NCI-H226 (cell line): ENCODE measurements at regions not wholly inside any gene's neighbourhood (a gene's known extent, or its start where the extent isn't known, plus 50 kb on each side); places are given as distances from the start of the nearest gene placed in this dataset.
"Not testable (repeated sequence)": the region's sequence is repeated elsewhere in the genome, so short reads cannot be mapped to it uniquely, and the experiment has no call there.

ENCODE experiments used
- DNase-seq: peaks from one replicate; pipeline ENCODE4 v3.0.0-alpha.2; 2015

DNA sequence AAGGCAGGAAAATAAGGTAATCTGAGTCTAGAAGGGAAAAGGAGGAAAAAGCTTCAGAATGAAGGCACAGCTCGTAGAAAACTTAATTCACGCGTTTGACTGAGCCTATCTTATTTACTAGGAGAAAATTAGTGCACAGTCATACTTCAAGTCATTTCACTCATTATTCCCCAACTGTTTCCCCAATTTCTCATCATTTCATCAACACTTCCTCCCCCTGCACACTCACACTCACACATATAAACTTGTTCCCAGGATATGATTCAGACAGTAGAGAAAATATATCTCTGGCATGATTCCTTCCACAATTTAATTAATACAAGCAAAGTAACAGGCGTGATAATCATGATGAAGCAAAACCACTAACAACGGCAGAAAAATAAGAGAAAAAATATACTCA is 94.5 kb upstream of the F13A1 start:
- DNase-seq, result no peak

DNA sequence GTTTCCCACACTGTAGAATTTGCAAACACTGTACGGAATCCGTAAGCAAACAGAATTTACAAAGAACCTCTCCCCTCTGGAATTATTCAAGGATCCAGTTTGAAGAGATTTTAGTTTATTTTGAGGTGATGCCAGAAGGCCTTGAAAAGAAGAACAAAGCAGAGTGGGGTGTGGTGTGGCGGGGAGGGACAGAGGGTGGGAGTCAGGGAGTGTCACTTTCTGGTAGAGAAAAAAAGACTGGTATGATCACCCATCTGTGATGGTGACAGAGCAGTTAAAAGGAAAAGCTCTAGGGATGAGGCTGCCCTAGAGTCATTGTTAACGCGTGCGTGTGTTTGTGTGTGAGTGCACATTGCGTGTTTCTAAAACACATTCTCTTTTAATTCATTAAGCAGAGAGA is 97.0 kb upstream of the F13A1 start:
- DNase-seq, result no peak

DNA sequence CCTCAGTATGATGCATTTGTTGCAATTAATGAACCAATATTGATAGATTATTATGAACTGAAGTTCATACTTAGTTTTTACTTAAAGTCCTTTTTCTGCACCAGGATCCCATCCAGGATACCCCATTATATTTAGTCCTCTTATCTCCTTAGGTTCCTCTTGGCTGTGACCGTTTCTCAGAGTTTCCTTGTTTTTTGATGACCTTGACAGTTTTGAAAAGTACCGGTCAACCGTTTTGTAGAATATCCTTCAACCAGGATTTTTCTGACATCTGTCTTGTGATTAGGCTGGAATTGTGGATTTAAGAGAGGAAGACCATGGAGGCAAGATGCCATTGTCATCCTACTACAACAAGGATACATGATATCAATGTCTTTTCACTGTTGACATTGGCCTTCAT is 98.0 kb upstream of the F13A1 start:
- no peak for DNase-seq

DNA sequence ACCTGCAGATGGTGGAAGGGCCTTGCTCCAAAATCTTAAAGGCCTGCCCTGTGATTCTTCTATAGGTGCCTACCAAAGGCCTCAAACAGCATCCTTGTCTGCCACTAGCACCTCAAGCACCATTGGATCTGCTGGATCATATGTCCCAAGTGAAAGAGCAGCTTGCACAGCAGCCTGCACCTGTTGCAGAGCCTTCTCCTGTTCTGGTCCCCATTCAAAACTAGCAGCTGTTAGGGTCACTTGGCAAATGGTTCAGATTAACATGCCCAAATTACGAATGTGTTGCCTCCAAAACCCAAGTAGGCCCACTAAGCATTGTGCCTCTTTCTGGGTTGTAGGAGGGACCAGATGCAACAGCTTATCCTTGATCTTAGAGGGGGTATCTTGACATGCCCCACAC is 99.6 kb upstream of the F13A1 start:
- DNase-seq, result no peak

DNA sequence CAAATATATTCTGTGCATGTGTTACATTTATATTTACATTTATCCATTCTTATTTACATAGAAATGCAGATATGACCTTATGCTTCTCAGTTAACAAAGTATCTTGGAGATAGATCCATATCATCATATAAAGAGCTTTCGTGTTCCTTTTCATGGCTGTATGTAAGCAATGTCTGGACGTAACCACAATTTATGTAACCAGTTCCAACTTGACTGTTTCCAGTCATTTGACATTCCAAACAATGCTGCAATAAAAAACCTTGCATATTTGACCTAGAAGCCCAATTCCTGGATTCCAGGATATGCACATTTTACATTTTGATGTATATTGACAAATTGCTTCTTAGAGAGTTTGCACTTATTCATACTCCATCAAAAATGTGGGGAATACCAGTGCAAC is 113.7 kb upstream of the F13A1 start:
- no peak for DNase-seq

DNA sequence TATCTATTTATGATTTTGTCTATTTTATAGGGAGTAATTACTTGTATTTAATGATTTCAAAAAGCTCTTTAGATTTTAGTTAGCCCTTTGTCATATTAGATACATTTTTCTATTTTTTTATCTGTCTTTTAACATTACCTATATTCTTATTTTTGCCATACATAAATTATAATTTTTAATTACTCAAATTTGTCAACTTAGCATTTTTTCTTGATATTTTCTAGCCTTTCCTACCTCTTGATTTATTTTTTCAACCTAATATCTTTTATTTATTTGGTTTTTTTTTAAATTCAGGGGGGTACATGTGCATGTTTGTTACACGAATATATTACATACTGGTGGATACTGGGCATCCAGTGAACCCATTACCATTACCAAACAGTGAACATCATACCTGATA is 114.3 kb upstream of the F13A1 start:
- DNase-seq, result no peak

DNA sequence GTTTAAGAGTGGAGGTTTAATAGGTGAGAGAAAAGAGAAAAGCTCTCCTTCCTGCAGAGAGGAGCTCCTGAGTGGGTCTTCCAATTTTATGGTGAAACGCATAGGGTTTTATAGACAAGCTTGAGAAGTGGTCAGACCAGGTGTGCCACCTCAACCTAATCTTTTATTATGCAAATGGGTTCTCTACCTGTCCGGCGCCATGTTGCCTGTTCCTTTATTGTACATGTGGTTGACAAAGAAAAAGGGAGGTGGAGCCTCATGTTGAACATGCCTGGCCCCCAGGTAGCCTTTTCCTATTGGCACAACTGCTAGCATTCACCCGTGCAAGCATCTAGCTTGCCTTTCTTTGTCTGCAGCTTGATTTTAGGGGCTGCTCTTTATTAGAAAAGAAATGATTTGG is 115.9 kb upstream of the F13A1 start:
- DNase-seq, result no peak

DNA sequence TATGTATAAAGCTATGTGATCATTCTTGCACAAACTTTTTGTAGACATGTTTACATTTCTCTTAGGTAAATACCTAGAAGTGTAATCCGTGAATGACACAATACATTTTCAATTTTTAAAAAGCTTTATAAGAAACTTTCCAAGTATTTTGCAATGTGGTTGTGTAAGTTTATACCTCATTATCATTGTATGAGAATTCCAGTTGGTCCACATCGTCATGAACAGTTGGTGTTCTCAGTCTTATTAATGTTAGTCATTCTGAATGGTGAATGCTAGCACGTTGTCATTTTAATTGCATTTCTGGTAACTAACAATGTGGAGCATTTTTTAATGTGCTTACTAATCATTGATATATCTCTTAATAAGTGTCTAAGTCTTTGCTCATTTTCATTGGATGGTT is 116.5 kb upstream of the F13A1 start:
- DNase-seq, result no peak

DNA sequence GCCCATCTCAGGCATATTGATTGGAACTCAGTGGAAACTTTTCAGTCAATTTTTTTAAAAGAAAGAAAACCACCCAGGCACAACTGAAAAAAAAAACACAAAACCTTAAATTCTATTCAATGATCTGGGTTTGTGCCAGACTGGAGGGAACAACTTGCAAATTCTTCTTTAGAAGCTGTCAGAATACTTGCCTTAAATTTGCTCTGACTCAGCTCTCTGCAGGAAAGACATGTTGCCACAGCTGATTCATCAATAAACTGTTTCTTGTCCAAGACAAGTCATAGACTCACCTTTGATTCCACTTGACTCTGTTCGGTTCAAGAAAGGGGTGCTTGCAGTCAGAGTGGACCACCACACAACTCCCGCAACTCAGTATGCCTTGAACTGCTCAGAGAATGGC is 117.8 kb upstream of the F13A1 start:
- DNase-seq, result no peak

DNA sequence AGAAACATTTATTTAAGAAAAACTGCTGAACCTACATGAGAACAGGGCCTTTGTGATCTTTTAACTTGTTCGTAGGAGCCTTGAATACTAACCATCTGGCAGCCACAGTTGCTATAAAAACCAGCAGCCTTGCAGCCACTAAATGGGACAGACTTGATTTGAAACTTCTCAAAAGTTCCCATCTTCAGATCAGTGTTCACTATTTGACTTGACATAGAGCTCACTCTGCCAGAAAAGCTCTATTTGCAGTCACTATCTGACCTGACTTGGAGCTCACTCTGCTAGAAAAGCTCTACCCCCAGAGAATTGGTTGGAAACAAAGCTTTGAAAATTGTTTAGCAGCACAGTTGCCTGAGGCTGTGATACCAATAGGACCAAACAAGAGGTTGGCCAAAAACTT is 119.3 kb upstream of the F13A1 start:
- no peak for DNase-seq

DNA sequence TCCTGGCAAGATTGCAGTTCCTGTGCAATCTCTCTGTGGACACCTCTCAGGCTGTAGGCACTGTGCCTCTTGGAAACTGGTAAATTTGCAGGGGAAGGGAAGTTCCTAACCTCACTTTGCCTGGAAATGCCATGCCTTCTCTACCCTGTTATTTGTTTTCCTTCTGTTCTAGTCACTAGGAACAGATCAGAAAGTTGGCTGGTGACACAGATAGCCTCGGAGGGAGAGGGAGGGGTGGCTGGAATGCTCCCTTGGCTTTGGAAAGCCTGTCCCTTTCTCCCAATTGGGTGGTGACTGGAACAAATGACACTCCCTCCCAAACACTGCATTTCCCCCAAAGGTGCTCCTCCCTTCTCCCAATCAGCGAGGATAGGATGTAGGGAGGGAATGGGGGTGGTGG is 131.5 kb upstream of the F13A1 start:
- no peak for DNase-seq

DNA sequence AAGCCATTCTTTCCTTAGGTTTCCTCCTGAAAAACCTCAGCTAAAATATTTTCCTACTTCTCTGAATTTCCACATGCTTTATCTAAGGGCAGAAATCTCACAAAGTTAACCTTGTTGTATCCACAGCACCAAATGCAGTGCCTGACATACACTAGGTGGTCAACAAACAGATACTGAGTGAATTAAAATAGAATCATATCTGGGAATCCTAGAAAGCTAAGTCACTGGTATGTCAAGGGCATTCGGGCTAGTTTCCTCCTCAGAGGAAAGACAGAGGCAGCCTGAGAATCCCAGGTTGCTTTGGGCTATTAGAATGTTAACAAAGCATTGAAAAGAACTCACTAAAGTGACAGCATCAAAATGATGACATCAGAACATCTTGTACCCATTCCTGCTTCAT is 132.7 kb upstream of the F13A1 start:
- DNase-seq, result no peak

DNA sequence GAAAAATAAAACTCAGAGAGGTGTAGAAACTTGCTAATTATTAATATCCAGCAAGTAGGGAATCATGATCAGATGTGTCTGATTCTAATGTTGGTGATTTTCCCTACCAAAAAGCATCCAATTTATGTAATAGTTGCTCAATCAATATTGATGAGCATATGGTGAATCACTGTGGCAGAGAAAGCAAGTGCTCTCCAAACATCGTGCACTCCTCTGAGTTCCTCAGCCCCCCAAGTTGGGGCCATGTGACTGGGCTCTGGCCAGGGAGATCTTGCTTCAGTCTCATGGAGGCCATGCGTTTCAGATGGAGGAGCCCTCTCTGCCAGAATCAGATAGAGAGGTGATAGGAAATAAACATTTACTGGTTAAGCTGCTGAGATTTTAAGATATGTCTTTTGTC is 133.2 kb upstream of the LY86 start:
- no peak for DNase-seq

DNA sequence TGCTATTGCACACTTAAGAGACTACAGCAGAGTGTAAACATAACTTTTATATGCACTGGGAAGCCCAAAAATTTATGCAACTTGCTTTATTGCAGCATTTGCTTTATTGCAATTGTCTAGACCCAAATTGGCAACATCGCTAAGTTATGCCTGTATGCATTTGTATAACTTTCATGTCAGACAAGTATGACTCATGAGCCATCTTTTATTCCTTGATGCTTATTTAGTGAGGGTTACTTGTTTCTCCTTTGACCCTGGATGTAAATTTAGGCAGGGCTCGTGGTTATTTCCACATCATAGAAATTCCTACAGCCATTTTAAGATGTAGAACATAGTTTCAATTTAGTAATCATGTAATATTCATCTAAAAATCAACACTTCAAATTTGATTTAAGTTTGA is 130.3 kb upstream of the LY86 start:
- DNase-seq, result no peak

DNA sequence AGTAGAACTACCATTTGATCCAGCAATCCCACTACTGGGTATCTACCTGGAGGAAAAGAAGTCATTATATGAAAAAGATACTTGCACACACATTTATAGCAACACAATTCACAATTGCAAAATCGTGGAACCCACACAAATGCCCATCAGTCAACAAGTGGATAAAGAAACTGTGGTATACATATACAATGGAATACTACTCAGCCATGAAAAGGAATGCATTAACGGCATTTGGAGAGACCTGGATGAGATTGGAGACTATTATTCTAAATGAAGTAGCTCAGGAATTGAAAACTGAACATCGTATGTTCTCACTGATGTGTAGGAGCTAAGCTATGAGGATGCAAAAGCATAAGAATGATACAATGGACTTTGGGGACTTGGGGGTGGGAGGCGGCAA is 128.6 kb upstream of the LY86 start:
- DNase-seq, result not testable (repeated sequence)

DNA sequence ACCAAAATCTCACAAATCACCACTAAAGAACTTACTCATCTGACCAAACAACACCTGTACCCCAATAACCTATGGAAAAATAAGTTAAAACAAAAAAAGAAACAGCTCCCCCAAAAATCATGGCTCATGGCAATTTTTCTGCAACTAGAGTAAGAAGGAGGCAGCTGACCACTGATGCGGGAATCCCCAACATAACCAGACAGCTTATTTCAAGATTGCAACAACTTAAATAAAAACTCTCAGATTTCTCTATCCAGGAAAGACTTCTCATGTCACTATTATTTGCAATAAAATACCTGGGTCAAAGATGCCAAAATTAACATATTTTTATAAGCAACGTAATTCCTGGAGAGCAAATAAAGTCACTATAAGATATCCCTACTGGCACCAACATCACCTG is 128.1 kb upstream of the LY86 start:
- no peak for DNase-seq

DNA sequence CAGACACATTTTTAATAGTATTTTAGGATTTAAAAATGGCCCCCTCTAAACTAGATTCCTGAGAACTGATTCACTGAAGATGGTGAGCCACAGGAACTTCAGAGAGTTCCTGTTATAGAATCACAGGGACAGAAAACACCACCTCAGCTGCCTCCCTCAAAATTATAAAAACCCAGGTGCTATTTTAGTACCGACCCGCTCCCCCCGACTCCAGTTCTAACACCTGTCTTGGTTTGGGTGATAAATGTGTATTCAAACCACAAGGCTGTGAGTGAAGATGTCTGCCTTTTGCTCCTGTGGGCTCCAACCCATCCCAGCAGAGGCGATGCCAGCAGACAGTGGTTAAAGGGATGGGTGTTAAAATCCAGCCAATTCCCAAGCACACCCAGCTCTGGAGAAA is 127.4 kb upstream of the LY86 start:
- DNase-seq, result no peak

DNA sequence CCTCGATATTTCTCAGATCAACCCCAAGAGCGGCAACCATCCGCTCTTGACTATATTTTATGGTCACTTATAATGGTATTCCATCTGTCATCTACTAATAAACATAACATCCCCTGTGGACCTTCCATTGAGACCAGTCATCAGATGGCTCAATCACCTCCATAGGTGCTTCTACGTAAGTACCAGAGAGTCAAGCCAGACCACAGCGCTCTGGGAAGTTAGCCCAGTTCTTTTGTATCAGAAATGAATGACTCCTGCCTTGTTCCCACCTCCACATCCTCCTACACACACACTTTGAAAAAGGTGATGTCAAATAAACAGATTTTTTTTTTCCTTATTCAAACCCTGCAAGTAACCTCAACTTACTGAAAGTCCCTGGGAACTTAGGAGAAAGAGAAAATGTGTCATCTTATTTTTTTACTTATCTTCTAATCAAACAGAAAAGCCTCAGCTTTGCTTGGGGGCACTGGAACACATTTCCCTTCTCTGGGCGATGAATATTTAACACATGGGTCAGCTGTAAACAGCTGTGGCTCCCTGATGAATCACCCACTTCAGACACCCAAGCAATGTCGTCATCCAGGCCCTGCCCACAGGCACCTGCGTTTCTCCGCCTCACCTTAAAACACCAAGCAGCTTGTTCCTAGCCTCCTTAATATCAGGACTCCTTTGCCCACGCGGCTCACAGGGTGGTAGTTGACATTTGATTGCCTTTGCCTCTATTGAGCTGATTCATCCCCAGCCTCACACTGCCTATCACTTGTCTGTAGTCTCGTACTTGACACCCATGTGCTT is 121.4 kb upstream of the LY86 start:
- peak; percentile 71 for DNase-seq

DNA sequence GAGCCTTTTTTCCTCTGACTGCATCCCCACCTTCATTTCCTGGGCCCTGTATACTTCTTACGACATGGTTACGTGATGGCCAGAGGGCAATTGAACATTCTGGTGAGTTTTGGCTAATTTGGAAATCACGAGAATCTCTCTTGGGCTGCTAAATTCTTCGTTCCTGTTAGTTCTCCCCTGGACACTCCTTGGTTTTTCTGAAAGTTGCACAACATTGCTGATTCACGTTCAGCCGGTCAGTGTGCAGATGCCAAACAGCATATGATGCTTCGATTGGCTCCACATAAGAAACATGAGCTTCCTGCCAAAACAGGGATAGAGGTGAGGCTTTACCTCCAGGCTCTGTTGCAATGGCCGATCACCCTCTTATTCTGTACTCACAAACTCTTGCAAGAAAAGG is 119.4 kb upstream of the LY86 start:
- peak; percentile 63 for DNase-seq

DNA sequence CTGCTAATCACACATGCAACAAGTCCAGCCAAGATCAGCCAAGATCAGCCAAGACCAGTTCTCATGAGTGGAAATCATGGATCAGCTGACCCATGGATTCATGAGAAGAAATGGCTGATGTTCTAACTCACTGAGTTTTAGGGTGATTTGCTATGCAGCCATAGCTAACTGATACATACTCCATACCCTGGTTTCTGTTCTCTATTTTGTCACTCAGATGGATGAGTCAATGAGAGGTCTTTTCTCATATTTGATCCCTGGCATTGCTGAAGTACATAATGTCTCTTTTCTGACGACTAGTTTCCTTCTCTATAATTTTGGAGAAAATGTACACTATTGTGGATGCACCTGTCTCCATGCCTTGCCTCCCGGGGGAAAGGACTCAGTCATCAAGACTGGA is 118.4 kb upstream of the LY86 start:
- no peak for DNase-seq

DNA sequence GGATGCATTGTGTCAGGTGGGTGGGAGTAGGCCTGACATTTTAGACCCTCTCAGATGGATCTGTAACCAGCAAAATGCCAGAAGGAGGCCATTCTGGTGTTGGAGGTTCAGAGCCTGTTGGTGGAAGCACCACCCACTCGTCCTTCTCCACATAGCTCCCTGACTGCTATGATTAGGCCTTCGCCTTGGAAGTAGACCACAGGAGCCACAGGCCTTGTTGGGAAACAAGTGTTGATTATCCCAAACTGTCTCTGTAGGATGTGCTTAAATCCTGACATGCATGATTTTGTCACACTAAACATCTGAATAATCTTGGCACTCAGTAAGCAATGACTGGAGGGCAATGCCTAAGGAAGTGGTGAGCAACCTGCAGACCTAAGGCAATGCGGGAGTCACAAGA is 117.2 kb upstream of the LY86 start:
- DNase-seq, result no peak

DNA sequence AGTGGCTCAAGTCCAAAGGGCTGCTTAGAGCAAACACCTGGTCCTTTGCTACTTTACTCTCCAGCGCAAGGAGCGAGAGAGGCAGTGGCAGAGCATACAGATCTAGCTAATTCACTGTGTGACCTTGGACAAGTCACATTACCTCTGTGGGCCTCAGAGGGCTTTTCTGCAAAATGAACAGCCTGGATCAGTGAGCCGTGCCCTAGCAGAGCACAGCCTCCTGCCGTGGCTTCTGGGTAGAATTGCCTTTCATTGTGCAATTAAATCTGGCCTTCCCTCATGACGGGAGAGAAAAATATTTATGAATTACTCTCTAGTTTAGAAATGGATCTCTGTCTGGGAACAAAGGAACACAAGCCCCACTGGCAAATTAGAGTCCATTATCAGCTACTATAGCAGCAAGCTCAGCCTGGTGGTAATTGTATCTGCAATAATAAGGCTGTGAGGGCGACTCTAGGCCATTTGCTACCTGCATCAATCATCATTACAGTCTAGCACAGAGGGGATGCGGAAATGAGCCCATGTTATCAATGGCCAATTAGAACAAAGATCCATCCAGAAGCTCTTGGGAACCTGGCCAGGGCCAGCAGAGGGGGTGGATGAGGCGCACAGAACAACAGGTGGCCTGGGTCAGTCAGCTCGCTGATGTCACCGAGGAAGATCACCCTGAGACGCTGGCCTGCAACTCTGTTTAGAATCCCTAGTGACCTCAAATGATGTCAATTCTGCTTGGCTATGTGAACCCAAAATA is 114.2 kb upstream of the LY86 start:
- DNase-seq, result no peak

DNA sequence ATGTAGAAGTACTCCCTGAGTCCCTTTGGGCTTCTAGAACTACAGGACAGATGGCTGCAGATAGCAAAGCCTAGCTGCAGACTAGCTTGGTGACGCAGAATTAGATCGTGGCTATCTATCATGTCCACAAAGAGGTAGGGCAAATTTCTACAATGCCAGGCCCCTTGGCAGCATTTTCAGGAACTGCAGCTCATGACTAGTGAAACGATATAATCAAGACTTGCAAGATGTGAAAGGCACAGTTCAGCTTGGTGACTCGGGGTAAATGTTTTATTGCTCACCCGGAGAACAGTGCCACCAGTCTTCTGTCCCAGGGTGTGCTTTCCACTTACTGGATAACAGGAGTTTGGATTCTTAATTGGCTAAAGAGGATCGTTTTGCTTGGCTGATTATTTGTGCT is 108.7 kb upstream of the LY86 start:
- DNase-seq, result no peak

DNA sequence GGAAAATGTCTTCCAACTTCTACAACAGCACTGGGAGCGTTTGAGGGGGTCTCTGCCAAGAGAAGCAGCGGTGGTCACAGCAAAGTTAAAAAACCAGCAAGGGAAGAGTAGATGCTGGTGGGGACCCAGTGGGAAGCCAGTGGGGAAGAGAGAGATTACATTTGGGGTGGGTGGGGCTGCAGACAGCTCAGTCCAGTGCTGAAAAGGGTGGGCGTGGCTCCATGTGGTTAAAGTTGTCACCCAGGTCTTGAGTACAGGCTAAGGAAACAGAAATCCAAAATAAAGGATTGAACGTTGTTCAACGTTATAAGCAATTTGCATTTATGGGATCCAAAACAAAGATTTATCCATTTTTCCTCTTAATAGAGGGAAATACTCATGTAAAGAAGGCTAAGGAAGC is 106.3 kb upstream of the LY86 start:
- no peak for DNase-seq

DNA sequence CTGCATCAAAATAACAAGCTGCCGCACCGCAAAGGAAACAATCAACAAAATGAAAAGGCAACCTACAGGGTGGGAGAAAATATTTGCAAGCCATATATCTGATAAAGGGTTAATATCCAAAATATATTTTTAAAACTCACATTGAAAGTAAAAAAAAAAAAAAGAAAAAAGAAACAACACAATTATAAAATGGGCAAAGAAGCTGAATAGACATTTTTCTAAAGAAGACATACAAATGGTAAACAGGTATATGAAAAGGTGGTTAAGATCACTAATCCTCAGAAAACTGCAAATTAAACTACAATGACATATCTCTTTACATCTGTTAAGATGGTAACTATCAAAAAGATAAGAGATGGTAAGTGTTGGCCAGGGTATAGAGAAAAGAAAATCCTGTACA is 105.4 kb upstream of the LY86 start:
- no peak for DNase-seq
